ENCODE measurements at regions not wholly inside any gene's neighbourhood (a gene's known extent, or its start where the extent isn't known, plus 50 kb on each side); places are given as distances from the start of the nearest gene placed in this dataset.

DNA sequence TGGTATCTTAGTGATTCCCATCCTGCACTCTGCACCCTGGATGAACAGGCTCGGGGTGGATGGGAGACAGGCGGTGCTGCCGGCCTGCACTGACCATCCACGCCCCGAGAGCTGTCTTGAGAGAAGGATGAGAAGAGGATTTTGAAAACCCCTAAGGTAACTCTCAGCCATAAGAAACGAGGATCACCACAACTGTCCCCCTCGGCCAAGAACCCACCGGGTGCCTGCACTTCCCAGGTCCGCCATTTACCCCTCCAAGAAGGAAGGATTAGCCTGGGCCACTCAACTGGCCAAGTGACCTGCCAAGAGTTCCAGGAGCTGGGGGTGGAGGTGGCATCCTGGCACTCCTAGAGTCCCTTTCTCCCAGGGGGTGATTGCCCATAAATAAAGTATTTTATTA, 302.4 kb upstream of the TNRC6C start (continued):
- TF ChIP-seq RBM22 (optimal IDR thresholded peaks at IDR 0.05; ENCODE audit: low read length) (no peak), TFE3 (CRISPR knock-in tag; IDR thresholded peaks at IDR 0.05) (no peak), NFRKB (IDR thresholded peaks at IDR 0.05) (no peak), ISL2 (CRISPR knock-in tag; IDR thresholded peaks at IDR 0.05) (no peak), ZNF468 (CRISPR knock-in tag; IDR thresholded peaks at IDR 0.05) (no peak), ZNF530 (CRISPR knock-in tag; IDR thresholded peaks at IDR 0.05; ENCODE audit: low read depth) (no peak)
- TF ChIP-seq, protein P1, sequence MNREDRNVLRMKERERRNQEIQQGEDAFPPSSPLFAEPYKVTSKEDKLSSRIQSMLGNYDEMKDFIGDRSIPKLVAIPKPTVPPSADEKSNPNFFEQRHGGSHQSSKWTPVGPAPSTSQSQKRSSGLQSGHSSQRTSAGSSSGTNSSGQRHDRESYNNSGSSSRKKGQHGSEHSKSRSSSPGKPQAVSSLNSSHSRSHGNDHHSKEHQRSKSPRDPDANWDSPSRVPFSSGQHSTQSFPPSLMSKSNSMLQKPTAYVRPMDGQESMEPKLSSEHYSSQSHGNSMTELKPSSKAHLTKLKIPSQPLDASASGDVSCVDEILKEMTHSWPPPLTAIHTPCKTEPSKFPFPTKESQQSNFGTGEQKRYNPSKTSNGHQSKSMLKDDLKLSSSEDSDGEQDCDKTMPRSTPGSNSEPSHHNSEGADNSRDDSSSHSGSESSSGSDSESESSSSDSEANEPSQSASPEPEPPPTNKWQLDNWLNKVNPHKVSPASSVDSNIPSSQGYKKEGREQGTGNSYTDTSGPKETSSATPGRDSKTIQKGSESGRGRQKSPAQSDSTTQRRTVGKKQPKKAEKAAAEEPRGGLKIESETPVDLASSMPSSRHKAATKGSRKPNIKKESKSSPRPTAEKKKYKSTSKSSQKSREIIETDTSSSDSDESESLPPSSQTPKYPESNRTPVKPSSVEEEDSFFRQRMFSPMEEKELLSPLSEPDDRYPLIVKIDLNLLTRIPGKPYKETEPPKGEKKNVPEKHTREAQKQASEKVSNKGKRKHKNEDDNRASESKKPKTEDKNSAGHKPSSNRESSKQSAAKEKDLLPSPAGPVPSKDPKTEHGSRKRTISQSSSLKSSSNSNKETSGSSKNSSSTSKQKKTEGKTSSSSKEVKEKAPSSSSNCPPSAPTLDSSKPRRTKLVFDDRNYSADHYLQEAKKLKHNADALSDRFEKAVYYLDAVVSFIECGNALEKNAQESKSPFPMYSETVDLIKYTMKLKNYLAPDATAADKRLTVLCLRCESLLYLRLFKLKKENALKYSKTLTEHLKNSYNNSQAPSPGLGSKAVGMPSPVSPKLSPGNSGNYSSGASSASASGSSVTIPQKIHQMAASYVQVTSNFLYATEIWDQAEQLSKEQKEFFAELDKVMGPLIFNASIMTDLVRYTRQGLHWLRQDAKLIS (CRISPR knock-in tag; IDR thresholded peaks at IDR 0.05) = no peak
- TF ChIP-seq, protein P2, sequence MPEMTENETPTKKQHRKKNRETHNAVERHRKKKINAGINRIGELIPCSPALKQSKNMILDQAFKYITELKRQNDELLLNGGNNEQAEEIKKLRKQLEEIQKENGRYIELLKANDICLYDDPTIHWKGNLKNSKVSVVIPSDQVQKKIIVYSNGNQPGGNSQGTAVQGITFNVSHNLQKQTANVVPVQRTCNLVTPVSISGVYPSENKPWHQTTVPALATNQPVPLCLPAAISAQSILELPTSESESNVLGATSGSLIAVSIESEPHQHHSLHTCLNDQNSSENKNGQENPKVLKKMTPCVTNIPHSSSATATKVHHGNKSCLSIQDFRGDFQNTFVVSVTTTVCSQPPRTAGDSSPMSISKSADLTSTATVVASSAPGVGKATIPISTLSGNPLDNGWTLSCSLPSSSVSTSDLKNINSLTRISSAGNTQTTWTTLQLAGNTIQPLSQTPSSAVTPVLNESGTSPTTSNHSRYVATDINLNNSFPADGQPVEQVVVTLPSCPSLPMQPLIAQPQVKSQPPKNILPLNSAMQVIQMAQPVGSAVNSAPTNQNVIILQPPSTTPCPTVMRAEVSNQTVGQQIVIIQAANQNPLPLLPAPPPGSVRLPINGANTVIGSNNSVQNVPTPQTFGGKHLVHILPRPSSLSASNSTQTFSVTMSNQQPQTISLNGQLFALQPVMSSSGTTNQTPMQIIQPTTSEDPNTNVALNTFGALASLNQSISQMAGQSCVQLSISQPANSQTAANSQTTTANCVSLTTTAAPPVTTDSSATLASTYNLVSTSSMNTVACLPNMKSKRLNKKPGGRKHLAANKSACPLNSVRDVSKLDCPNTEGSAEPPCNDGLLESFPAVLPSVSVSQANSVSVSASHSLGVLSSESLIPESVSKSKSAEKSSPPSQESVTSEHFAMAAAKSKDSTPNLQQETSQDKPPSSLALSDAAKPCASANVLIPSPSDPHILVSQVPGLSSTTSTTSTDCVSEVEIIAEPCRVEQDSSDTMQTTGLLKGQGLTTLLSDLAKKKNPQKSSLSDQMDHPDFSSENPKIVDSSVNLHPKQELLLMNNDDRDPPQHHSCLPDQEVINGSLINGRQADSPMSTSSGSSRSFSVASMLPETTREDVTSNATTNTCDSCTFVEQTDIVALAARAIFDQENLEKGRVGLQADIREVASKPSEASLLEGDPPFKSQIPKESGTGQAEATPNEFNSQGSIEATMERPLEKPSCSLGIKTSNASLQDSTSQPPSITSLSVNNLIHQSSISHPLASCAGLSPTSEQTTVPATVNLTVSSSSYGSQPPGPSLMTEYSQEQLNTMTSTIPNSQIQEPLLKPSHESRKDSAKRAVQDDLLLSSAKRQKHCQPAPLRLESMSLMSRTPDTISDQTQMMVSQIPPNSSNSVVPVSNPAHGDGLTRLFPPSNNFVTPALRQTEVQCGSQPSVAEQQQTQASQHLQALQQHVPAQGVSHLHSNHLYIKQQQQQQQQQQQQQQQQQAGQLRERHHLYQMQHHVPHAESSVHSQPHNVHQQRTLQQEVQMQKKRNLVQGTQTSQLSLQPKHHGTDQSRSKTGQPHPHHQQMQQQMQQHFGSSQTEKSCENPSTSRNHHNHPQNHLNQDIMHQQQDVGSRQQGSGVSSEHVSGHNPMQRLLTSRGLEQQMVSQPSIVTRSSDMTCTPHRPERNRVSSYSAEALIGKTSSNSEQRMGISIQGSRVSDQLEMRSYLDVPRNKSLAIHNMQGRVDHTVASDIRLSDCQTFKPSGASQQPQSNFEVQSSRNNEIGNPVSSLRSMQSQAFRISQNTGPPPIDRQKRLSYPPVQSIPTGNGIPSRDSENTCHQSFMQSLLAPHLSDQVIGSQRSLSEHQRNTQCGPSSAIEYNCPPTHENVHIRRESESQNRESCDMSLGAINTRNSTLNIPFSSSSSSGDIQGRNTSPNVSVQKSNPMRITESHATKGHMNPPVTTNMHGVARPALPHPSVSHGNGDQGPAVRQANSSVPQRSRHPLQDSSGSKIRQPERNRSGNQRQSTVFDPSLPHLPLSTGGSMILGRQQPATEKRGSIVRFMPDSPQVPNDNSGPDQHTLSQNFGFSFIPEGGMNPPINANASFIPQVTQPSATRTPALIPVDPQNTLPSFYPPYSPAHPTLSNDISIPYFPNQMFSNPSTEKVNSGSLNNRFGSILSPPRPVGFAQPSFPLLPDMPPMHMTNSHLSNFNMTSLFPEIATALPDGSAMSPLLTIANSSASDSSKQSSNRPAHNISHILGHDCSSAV (CRISPR knock-in tag; IDR thresholded peaks at IDR 0.05; ENCODE audit: borderline replicate concordance) = no peak

Measured in HepG2 (cell line).